DND-41 (cell line): ENCODE measurements at regions not wholly inside any gene's neighbourhood (a gene's known extent, or its start where the extent isn't known, plus 50 kb on each side); places are given as distances from the start of the nearest gene placed in this dataset.

Experiments
- EZH2 ChIP-seq: IDR thresholded peaks from 3 replicates; pipeline ENCODE4 v1.6.1; 2012; ENCODE audit warnings: borderline replicate concordance, low read depth, mild to moderate bottlenecking, moderate library complexity, low read length, inconsistent platforms; ENCODE audit not compliant: severe bottlenecking
- TF ChIP-seq, protein P1 (sequence below): IDR thresholded peaks from 2 replicates; pipeline ENCODE4 v1.5.1; 2012; ENCODE audit warnings: borderline replicate concordance, low read length, moderate library complexity, mild to moderate bottlenecking; ENCODE audit not compliant: poor library complexity, severe bottlenecking; ENCODE audit errors: extremely low read depth

GRCh38 chr3:194283221-194284006 lies 67.7 kb downstream of the CPN2 start:
- TF ChIP-seq EZH2, result no peak
- TF ChIP-seq, protein P1, sequence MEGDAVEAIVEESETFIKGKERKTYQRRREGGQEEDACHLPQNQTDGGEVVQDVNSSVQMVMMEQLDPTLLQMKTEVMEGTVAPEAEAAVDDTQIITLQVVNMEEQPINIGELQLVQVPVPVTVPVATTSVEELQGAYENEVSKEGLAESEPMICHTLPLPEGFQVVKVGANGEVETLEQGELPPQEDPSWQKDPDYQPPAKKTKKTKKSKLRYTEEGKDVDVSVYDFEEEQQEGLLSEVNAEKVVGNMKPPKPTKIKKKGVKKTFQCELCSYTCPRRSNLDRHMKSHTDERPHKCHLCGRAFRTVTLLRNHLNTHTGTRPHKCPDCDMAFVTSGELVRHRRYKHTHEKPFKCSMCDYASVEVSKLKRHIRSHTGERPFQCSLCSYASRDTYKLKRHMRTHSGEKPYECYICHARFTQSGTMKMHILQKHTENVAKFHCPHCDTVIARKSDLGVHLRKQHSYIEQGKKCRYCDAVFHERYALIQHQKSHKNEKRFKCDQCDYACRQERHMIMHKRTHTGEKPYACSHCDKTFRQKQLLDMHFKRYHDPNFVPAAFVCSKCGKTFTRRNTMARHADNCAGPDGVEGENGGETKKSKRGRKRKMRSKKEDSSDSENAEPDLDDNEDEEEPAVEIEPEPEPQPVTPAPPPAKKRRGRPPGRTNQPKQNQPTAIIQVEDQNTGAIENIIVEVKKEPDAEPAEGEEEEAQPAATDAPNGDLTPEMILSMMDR, result no peak
